GM19351 (cell line): ENCODE measurements at regions not wholly inside any gene's neighbourhood (a gene's known extent, or its start where the extent isn't known, plus 50 kb on each side); places are given as distances from the start of the nearest gene placed in this dataset.

Experiments
- ATAC-seq: cut with Tn5 transposase; IDR thresholded peaks from one replicate; pipeline ENCODE4 v1.9.1; 2021; ENCODE audit warnings: mild to moderate bottlenecking, moderate library complexity; ENCODE audit not compliant: unreplicated experiment

GRCh38 chr3:140816372-140817195 is 125.1 kb upstream of the SLC25A36 start:
- ATAC-seq: peak; percentile 100

GRCh38 chr3:140821493-140821892 is 120.1 kb upstream of the SLC25A36 start:
- ATAC-seq: no peak

GRCh38 chr3:140822401-140823047 is 119.1 kb upstream of the SLC25A36 start:
- no peak for ATAC-seq

GRCh38 chr3:140823106-140823505 is 118.5 kb upstream of the SLC25A36 start:
- no peak for ATAC-seq

- no peak for ATAC-seq
Observed at GRCh38 chr3:140827894-140828293, 113.7 kb upstream of the SLC25A36 start.

- ATAC-seq: no peak
Observed at GRCh38 chr3:140828585-140828984, 113.1 kb upstream of the SLC25A36 start.

- ATAC-seq: no peak
Observed at GRCh38 chr3:140829796-140830195, 111.8 kb upstream of the SLC25A36 start.

GRCh38 chr3:140830391-140830790 is 111.2 kb upstream of the SLC25A36 start:
- no peak for ATAC-seq

GRCh38 chr3:140832883-140833282 is 108.8 kb upstream of the SLC25A36 start:
- ATAC-seq: peak; percentile 62

GRCh38 chr3:140834266-140835037 is 107.2 kb upstream of the SLC25A36 start:
- ATAC-seq: no peak

- peak; percentile 92 for ATAC-seq
Observed at GRCh38 chr3:140842984-140843649, 98.5 kb upstream of the SLC25A36 start.

- no peak for ATAC-seq
Observed at GRCh38 chr3:140843656-140844055, 98.0 kb upstream of the SLC25A36 start.

GRCh38 chr3:140844072-140844471 is 97.6 kb upstream of the SLC25A36 start:
- no peak for ATAC-seq

GRCh38 chr3:140845882-140846281 is 95.8 kb upstream of the SLC25A36 start:
- peak; percentile 50 for ATAC-seq

GRCh38 chr3:140848666-140849065 is 93.0 kb upstream of the SLC25A36 start:
- no peak for ATAC-seq

- ATAC-seq: no peak
Observed at GRCh38 chr3:140850210-140850955, 91.3 kb upstream of the SLC25A36 start.

GRCh38 chr3:140854961-140855360 is 86.7 kb upstream of the SLC25A36 start:
- ATAC-seq: no peak

GRCh38 chr3:140856905-140857304 is 84.7 kb upstream of the SLC25A36 start:
- ATAC-seq: no peak

GRCh38 chr3:140857993-140858392 is 83.6 kb upstream of the SLC25A36 start:
- ATAC-seq: no peak

GRCh38 chr3:140859592-140860336 is 81.9 kb upstream of the SLC25A36 start:
- ATAC-seq: peak; percentile 53
